Adrenal gland (tissue), 5 donors: ENCODE measurements at regions not wholly inside any gene's neighbourhood (a gene's known extent, or its start where the extent isn't known, plus 50 kb on each side); places are given as distances from the start of the nearest gene placed in this dataset.

Experiments used
- POLR2A ChIP-seq, 2 donors: fragments of 450-650 bp; IDR thresholded peaks; one replicate each; pipeline ENCODE4 v1.6.1; 2017; ENCODE audit warnings: antibody characterized with exemption in 2 of 2, mild to moderate bottlenecking in 2 of 2, moderate library complexity in 1 of 2
- TF ChIP-seq, protein P1 (sequence below), 6 experiments: fragments of 450-650 bp in 4 of 6; fragments of 200-600 bp in 2 of 6; sonication (generic) in 1 of 6; IDR thresholded peaks; 1 replicate in 5 of 6; 2 replicates in 1 of 6; pipeline versions ENCODE4 v1.5.1 to v1.8.0; 2016 to 2021; ENCODE audit warnings: antibody characterized with exemption in 6 of 6, mild to moderate bottlenecking in 2 of 6, moderate library complexity in 1 of 6
- donor health status: DM: no; HTN: no; CAD: no.

DNA sequence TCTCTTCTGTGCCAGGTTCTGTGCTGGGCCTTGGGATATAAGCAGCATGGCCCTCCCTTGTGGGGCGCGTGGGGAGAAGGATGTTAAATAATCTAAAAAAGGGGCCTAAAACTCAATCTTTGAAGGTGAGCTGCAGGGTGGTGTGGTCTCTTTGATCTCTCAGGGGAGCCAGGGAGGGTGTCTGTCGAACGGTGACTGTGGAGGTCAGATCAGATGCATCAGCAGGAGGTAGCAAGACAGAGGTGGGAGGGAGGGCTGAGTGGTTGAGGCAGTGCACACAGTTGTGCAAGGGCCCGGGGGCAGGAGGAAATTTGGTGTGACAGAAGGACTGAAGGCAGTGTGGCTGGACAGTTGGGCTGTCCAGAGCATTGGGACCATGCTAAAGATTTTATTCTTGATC lies 287.3 kb downstream of the BMP7 start:
- TF ChIP-seq, protein P1, sequence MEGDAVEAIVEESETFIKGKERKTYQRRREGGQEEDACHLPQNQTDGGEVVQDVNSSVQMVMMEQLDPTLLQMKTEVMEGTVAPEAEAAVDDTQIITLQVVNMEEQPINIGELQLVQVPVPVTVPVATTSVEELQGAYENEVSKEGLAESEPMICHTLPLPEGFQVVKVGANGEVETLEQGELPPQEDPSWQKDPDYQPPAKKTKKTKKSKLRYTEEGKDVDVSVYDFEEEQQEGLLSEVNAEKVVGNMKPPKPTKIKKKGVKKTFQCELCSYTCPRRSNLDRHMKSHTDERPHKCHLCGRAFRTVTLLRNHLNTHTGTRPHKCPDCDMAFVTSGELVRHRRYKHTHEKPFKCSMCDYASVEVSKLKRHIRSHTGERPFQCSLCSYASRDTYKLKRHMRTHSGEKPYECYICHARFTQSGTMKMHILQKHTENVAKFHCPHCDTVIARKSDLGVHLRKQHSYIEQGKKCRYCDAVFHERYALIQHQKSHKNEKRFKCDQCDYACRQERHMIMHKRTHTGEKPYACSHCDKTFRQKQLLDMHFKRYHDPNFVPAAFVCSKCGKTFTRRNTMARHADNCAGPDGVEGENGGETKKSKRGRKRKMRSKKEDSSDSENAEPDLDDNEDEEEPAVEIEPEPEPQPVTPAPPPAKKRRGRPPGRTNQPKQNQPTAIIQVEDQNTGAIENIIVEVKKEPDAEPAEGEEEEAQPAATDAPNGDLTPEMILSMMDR (IDR thresholded peaks at IDR 0.05) = no peak
- no peak for TF ChIP-seq POLR2A (IDR thresholded peaks at IDR 0.05)
